Superior temporal gyrus (tissue), 1 donor: ENCODE measurements at regions not wholly inside any gene's neighbourhood (a gene's known extent, or its start where the extent isn't known, plus 50 kb on each side); places are given as distances from the start of the nearest gene placed in this dataset.
A peak's percentile ranks its signal among the peaks of the same experiment; 100 is the strongest.
"Not testable (repeated sequence)": the region's sequence is repeated elsewhere in the genome, so short reads cannot be mapped to it uniquely, and the experiment has no call there.

Experiments used
- DNase-seq: peaks from one replicate; pipeline ENCODE4 v3.0.0-alpha.2; 2016; ENCODE audit errors: extremely low spot score

DNA sequence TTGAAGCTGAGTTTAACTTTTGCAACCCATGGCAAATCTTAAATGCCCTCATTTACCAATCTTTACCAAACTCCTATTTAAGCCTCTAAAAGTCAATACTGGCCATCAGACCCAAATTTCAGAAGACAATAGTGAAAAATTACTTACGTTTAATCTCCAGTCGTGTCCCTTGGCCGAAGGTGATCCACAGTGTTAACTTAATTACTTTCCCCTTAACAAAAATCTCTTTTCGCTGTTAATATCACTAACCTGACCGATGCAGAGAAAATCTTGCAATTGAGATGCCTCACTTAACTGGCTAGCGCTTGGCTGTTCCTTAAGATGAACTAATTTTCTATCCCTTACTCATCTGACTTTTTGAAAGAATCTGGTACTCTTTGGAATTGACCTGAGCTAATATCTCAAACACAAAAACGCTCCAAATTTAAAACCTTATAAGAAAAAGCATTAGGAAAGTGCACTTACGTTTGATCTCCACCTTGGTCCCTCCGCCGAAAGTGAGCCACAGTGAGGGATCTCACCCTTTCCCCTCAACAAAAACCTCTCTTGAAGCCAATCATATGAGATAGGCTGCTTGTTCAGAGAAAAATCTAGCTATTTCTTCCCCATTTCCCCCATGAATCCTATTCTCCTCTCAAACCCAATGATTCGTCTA lies 169.1 kb downstream of the RPIA start:
- DNase-seq = no peak

DNA sequence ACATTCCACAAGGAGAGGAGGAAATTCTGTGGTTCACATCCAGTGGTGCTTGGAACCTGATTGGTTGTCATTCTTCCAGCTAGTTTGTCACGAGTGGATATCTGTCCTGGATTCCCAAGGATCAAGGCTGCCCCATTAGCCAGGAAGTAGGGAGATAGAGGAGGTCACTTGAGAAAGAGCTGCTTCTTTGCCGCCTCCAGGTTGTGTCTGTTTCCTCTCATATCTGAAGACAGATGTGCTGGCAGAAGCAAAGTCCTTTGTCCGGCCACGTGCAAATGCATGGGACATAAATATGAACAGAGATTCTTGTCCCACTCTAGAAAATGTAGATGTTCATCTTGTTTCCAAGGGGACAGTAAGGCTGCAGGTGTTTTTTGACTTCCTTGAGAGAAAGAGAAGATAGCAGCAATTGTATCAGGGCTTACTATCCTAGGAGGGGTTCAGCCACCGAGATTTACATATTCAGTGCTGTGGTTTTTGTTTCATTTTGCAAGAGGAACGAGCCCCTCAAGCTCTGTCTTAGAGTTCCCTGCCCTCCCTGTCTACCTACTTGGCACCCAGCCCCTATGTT lies 174.4 kb downstream of the RPIA start:
- DNase-seq = no peak

DNA sequence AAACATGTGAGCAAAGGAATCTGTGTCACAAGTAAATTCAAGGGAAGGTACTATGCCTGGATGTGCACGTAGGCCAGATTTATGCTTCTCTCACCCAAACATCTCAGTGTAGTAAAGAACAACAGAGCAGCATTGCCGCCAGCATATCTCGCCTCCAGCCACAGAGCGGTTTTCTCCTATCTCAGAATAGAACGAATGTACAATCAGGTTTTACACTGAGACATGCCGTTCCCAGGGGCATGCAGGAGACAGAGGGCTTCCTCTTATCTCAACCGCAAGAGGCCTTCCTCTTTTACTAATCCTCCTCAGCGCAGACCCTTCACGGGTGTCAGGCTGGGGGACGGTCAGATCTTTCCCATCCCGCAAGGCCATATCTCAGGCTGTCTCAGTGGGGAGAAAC lies 175.3 kb downstream of the RPIA start:
- DNase-seq = no peak

DNA sequence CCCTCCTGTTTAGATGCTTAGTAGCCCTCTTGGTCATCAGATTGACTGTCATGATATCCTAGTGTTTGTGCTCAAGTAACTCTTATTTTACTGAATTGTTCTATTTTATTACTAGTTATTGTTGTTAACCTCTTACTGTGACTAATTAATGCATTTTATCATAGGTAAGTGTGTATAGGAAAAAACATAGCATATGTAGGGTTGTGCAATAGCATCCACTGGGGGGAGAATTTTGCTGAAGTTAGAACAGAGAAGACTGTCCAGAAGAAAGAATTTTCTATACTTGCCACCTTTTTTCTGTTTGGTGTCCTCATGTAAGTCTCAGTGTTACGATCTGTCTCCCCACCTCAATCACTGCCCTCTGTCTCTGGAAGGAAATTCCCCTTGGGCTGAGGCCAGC lies 177.4 kb downstream of the RPIA start:
- DNase-seq = no peak

DNA sequence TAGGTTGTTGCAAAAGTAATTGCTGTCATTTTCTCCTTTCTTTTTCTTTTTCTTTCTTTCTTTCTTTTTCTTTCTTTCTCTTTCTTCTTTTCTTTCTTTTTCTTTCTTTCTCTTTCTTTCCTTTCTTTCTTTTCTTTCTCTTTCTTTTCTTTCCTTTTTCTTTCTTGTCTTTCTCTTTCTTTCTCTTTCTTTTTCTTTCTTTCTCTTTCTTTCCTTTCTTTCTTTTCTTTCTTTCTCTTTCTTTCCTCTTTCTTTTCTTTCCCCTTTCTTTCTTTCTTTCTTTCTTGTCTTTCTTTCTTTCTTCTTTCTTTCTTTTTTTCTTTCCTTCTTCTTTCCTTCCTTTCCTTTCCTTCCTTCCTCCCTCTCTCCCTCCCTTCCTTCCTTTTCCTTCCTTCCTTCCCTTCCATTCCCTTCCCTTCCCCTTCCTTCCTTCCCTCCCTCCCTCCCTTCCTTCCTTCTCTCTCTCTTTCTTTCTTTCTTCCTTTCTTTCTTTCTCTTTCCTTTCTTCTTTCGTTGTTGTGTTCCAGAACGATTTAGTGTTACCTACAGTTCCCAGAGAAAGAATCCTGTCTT lies 178.9 kb downstream of the RPIA start:
- DNase-seq = no peak

DNA sequence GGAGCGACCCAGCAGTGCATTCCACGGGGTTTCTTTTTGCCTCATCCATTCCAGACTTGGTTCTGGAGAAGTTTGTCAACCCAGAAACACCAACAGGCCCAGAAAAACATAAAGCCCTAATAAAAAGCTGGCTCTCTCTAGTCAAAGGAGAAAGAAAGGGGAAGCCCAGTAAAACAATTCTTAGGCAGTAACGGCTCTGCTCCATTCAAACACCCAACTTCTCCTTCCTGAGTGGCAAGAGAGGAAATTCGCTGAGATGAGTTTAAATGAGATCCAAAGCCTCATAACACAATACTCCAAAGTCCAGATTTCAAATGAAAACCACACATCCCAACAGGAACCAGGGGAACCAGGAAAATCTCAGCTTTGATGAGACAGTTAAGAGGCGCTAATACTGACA lies 179.9 kb downstream of the RPIA start:
- DNase-seq = no peak

DNA sequence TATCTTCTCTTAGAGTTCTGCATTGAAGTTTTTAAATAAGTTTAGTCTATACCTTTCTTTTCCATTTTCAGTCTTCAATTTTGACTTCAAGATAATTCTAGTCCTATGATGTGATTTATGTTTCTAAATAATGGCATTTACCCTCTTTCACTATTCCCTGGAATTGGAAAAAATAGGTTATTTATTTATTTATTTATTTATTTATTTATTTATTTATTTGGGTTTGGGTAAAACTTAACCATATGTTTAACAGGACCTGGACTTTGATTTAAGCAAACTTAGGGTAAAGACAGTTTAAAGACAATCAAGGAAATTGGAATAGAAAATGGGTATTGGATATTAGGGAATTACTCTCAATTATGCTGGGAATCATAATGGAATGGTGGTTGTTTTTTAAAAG lies 182.1 kb downstream of the RPIA start:
- DNase-seq = no peak

DNA sequence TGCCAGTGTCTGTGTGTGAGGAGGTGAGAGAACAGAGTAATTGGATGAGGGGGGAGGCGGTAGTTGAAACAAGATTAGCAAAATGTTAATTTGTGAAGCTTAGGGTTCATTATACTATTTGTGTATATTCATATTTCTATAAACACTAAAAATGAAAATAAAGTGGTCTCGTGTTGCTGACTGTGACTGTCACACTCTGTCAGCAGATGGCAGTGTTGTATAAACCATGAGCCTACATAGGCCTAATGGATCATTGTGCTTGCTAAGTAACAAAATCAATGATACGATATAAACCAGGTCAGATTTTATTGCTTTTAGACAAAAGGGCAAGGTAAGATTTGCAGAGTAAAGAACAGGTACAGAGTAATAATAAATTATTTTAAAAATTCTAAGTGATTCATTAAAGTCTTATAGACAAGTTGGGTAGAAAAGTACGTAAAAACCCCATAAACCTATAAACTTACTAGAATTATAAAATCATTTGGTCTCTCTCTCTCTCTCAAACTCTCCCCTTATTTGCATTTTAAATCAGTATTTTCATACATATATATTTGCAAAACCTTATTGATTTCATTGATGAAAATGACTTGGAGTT lies 182.7 kb downstream of the RPIA start:
- DNase-seq = peak; percentile 87

DNA sequence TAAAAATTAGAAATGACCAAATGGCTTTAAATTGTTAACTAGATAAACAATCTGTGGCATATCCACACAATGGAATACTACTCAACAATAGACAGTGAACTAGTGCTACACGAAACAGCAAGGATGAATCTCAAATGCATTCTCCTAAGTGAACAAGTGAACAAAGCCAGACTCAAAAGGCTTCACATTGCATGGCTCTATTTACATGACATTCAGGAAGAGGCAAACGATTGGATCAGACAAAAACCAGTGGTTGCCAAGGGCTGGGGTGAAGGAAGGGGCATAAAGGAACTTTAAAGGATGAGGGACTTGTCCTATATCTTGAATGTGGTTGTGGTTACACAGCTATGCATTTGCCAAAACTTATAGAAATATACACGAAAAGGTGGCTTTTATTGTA lies 184.3 kb downstream of the RPIA start:
- DNase-seq = no peak

DNA sequence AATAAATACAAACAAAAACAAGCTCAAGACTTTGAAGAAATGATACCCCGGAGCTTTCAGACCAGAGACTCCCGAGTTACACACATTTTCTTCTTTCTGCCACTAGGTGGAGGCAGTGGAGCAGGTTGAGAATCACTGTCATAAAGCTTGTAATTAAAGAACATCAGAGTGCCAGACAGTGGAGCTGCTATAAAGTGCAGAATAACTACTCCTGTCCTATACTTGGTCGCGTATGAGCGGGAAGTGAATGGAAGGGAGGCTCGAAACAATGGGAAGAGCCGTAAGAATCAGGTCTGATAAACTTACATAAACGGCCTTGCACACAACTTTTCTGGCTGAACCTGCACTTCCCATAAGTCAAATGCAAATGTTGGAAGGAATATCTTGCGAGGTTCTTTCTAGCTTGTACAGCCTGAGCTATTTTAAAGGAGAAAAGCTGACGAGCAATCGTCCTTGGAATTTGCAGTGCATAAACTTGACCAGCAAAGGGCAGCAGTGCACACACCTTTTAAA lies 189.0 kb downstream of the RPIA start:
- DNase-seq = peak; percentile 88

DNA sequence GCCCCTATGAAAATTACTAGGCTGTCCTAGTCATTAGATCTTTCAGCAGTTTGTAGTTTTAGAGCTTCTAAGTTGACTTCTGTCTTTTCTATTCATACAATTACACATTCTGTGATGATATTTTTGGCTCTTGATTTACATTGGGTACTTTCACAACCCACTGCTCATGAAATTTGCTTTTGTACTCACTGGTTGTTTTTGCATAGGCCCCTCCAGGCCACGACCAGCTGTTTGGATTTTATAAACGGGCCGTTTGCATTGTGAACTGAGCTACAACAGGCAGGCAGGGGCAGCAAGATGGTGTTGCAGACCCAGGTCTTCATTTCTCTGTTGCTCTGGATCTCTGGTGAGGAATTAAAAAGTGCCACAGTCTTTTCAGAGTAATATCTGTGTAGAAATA lies 193.8 kb downstream of the RPIA start:
- no peak for DNase-seq

DNA sequence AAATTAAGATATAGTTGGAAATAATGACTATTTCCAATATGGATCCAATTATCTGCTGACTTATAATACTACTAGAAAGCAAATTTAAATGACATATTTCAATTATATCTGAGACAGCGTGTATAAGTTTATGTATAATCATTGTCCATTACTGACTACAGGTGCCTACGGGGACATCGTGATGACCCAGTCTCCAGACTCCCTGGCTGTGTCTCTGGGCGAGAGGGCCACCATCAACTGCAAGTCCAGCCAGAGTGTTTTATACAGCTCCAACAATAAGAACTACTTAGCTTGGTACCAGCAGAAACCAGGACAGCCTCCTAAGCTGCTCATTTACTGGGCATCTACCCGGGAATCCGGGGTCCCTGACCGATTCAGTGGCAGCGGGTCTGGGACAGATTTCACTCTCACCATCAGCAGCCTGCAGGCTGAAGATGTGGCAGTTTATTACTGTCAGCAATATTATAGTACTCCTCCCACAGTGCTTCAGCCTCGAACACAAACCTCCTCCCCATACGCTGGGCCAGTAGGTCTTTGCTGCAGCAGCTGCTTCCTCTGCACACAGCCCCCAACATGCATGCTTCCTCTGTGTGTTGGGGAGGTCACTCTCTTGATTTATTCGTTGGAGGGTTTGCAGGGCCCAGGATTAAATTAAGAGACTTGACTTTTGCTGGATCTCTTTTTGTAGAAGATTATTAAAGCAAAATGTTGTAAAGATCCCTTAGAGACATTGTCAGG lies 194.4 kb downstream of the RPIA start:
- no peak for DNase-seq

DNA sequence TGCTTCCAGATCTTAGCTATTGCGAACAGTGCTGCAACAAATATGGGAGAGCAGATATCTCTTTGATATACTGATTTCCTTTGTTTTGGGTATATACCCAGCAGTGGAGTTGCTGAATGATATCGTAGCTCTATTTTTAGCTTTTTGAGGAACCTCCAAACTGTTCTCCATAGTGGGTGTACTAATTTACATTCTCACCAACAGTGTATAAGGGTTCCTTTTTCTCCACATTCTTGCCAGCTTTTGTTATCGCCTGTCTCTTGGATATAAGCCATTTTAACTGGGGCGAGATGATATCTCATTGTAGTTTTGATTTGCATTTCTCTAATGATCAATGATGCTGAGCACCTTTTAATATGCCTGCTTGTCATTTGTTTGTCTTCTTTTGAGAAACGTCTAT lies 196.0 kb downstream of the RPIA start:
- not testable (repeated sequence) for DNase-seq

DNA sequence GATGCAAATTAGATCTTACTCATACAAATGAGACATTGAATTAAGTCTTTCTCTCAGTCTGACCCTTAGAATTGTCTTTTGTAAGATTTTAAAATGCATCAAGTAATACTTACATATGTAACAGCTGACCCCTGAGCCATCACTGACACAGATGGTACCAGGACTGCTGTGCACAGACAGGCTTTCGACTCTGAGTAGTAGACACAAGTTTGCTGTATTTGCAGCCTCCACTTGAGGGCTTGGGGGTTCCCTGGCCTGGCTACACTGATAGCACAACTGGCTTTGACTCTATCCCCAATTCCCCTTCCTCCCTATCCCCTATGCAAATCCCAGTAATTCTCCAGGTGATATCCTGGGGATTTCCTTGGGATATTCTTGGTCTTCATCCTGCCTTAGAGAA lies 200.7 kb downstream of the RPIA start:
- DNase-seq = no peak

DNA sequence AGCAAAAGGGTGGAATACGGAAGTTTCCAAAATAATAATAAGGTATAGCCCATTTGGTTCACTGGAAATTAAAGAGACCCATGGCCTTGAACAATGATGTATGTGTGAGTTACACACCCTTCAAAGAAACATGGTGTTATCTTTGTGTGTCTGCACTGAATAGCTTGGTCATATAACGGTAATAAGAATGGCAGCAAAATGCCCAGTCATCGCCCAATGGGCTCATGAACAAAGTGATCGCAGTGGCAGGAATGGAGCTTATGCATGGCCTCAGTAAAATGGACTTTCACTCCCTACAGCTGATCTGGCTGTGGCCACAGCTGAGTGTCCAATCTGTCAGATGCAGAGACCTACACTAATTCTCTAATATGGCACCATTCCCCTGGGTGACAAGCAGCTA lies 201.3 kb downstream of the RPIA start:
- no peak for DNase-seq

DNA sequence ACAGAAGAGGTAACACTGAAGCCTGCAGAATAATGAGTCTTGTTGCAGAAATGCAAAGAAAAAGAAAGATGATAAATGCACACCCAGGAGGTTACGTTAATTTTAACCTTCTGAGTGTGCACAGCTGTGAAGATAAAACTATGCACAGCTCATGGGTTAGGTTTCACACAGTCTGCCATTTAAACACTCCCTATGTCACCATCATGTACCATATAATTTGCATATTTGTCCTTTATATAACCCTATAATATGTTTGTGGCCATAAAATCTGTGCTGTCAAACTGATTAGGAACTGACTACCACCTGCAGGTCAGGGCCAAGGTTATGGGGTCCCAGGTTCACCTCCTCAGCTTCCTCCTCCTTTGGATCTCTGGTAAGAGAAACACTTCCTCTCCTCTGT lies 205.5 kb downstream of the RPIA start:
- DNase-seq = no peak

DNA sequence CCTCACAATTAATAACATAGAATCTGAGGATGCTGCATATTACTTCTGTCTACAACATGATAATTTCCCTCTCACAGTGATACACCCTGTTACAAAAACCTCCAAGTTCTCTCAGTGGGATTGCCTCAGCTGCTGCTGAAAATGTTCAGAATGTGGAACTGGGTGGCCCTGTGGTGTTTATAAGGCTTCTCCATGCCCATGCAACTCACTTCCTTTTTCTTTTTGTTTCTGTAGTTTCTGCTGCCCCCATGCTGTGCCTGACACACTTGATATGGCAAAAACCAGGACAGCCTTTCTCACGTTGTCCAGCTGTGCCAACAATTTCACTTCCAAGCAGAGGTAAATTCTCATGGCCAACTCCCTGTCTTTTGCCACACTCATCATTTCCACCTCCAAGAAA lies 206.2 kb downstream of the RPIA start:
- no peak for DNase-seq

DNA sequence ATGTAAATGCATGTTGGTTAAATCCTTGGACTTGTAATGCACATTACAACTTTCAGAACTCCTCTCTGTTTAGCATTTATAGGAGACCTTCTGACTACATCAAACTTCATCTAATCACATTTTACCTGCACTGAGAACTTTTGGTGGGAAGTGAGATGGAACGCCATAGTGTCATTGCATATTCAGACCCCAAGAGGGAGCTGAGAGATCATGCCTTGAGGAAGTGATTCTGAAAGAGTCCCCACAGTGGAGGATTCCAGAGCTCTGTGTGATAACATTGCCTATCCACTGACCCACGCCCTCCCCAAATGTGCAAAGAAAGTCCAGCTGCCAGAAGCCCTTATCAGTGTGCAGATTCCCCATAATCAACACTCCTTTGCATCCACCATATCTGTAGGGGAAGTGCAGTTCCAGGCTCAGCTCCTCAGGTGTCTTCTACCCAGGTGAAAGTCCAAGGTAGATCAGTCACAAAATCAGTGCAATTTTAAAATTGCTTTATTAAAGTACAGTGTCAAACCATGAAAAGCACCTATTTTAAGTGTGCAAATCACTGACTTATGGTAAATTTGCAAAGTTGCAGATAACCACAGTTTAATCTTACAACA lies 212.4 kb downstream of the RPIA start:
- DNase-seq = peak; percentile 69

DNA sequence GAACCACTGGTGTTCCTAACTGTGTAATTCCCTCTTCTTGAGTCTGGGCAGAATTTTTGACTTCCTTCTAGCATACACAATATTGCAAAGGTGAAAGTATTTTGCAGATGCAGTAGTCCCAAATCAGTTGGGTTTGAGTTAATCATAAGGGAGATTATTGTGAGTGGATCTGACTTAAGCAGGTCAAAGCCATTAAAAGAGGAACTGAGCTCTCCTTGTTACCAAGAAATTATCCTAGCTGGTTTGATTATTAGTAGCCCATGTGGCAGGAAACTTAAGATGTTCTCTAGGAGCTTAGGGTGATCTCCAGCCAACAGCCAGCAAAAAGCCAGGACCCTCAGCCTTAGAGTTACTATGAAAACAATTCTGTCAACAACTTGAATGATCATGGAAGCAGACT lies 221.8 kb downstream of the RPIA start:
- no peak for DNase-seq

DNA sequence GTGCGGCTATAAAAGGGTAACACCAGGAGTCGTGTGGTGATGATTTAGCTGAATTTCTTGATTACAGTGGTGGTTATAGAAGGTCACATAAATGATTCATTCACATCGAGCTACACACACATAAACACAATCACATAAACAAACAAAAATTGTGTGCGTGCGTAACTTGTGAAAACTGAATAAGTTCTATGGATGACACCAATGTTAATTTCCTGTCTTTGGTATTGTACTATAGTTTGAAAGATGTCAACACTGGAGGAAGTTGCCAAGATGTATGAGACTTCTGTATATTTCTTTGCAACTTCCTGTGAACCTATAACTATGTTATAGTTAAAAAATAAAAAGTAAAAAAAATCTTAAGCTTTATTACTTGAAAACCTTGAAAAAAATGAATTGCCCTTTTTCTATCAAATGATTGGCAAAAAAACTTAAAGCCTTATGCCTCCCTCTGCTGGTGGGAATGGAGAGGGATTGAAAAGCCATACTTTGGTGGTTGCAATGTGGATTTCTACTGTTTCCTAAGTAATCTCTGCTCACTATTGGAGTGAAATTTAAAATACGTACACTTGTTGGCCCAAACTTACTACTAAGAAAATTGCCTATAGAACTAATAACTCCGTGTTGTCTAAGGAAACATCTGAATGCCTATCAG lies 227.7 kb downstream of the RPIA start:
- DNase-seq = no peak

DNA sequence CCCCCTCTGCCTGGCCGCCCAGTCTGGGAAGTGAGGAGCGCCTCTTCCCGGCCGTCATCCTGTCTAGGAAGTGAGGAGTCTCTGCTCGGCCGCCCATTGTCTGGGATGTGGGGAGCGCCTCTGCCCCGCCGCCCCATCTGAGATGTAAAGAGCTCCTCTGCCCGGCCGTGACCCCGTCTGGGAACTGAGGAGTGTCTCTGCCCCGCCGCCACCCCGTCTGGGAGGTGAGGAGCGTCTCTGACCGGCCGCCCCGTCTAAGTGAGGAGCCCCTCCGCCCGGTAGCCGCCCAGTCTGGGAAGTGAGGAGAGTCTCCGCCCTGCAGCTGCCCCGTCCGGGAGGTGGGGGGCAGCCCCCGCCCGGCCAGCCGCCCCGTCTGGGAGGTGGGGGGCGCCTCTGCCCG lies 228.9 kb downstream of the RPIA start:
- not testable (repeated sequence) for DNase-seq
